A673 (cell line): ENCODE measurements at regions not wholly inside any gene's neighbourhood (a gene's known extent, or its start where the extent isn't known, plus 50 kb on each side); places are given as distances from the start of the nearest gene placed in this dataset.

Experiments
- BruUV-seq: library from RNA; stranded (reverse); fragments of 400-500 nt; replicated peaks from 2 replicates; lab custom pipeline; 2021; lab: Mats Ljungman, UMichigan
- CTCF ChIA-PET: fragments of 300-600 bp; sonication (Branson Sonifier 250); formaldehyde crosslinking; loops from one replicate; lab custom pipeline; 2022; ENCODE audit warnings: antibody characterized with exemption; lab: Charles Lee
- POLR2A ChIA-PET: fragments of 300-600 bp; sonication (Branson Sonifier 250); formaldehyde crosslinking; loops from one replicate; lab custom pipeline; 2022; ENCODE audit warnings: antibody characterized with exemption; ENCODE audit not compliant: low non-redundant PET; lab: Charles Lee
- DNase-seq: peaks from one replicate; pipeline ENCODE4 v3.0.0-alpha.2; 2015; ENCODE audit warnings: low spot score
- H3K27ac ChIP-seq: fragments of 200-600 bp; sonication (generic); 2 replicates; pipeline ENCODE4 v1.5.1; 2016; ENCODE audit warnings: mixed run types, low read depth, mild to moderate bottlenecking, mixed read lengths, antibody characterized with exemption, low read length; ENCODE audit not compliant: poor library complexity, severe bottlenecking
- H3K27me3 ChIP-seq: fragments of 200-600 bp; sonication (generic); replicated peaks from 2 replicates; pipeline ENCODE4 v1.6.1; 2017; ENCODE audit warnings: mixed run types, low read depth, mild to moderate bottlenecking, mixed read lengths, antibody characterized with exemption, low read length; ENCODE audit not compliant: insufficient read depth, poor library complexity
- H3K36me3 ChIP-seq: fragments of 200-600 bp; sonication (generic); 2 replicates; pipeline ENCODE4 v1.6.1; 2016; ENCODE audit warnings: mixed run types, mild to moderate bottlenecking, mixed read lengths, antibody characterized with exemption, low read length; ENCODE audit not compliant: insufficient read depth, poor library complexity, severe bottlenecking
- H3K4me1 ChIP-seq: fragments of 200-600 bp; sonication (generic); 2 replicates; pipeline ENCODE4 v1.6.1; 2017; ENCODE audit warnings: mixed run types, mild to moderate bottlenecking, mixed read lengths, antibody characterized with exemption, low read length; ENCODE audit not compliant: insufficient read depth, poor library complexity, severe bottlenecking
- H3K4me3 ChIP-seq: fragments of 200-600 bp; sonication (generic); 2 replicates; pipeline ENCODE4 v1.5.1; 2016; ENCODE audit warnings: low read depth, mixed run types, mild to moderate bottlenecking, mixed read lengths, low read length; ENCODE audit not compliant: poor library complexity, severe bottlenecking
- H3K9me3 ChIP-seq: fragments of 200-600 bp; sonication (generic); 2 replicates; pipeline ENCODE4 v1.6.1; 2016; ENCODE audit warnings: mixed run types, low read depth, mild to moderate bottlenecking, mixed read lengths, antibody characterized with exemption, low read length; ENCODE audit not compliant: poor library complexity, severe bottlenecking
- EZH2 ChIP-seq: fragments of 200-600 bp; sonication (generic); IDR thresholded peaks from 2 replicates; pipeline ENCODE4 v1.6.1; 2017; ENCODE audit warnings: borderline replicate concordance, low read depth, mild to moderate bottlenecking, mixed read lengths, antibody characterized with exemption, low read length; ENCODE audit not compliant: poor library complexity, severe bottlenecking
- intact Hi-C: fragments of 100-400 bp; cut with micrococcal nuclease; formaldehyde crosslinking; loops from one replicate; pipeline ENCODE4 v1.10.0; 2022; ENCODE audit not compliant: unreplicated experiment
- TF ChIP-seq, protein P1 (sequence below): fragments of 300-800, 200-600 bp; sonication (generic); conservative IDR thresholded peaks from 2 replicates; pipeline ENCODE4 v1.5.1; 2017; ENCODE audit warnings: low read depth, mild to moderate bottlenecking, antibody characterized with exemption, low read length, moderate library complexity, mixed read lengths

DNA sequence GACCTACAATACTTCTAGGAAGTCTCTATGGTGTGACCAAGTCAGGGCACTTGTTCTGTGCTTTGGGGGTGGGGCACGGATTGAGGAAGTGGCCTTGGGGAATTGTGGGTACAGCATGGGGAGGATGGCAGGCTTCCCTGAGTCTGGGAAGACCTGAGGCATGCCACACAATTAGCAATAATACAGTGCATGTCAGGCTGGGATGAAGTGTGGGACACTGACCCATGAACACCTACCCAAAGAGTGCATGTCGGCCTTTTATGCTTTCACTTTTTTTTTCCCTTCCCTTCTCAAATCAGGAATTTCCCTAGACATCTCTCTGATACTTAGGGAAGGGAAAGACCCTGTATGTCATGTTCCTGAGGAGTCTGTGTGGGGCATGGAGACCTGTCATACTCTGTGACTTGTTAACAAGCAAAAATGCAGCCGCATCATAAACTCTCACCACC, 146.4 kb downstream of the PALM2AKAP2 start:
- ChIA-PET CTCF (no interaction called here), POLR2A (no interaction called here)
- Histone ChIP-seq H3K27ac (no peak overlapping the region), H3K4me3 (no peak overlapping the region), H3K9me3 (no peaks in the 10 kb centered on the region), H3K4me1 (no peaks in the 10 kb centered on the region), H3K36me3 (no peaks in the 10 kb centered on the region), H3K27me3 (no peaks in the 10 kb centered on the region)
- BruUV-seq, result no TSS peak
- intact Hi-C loops, result no loop called here
- no peak for DNase-seq
- TF ChIP-seq EZH2, result no peak
- TF ChIP-seq, protein P1, sequence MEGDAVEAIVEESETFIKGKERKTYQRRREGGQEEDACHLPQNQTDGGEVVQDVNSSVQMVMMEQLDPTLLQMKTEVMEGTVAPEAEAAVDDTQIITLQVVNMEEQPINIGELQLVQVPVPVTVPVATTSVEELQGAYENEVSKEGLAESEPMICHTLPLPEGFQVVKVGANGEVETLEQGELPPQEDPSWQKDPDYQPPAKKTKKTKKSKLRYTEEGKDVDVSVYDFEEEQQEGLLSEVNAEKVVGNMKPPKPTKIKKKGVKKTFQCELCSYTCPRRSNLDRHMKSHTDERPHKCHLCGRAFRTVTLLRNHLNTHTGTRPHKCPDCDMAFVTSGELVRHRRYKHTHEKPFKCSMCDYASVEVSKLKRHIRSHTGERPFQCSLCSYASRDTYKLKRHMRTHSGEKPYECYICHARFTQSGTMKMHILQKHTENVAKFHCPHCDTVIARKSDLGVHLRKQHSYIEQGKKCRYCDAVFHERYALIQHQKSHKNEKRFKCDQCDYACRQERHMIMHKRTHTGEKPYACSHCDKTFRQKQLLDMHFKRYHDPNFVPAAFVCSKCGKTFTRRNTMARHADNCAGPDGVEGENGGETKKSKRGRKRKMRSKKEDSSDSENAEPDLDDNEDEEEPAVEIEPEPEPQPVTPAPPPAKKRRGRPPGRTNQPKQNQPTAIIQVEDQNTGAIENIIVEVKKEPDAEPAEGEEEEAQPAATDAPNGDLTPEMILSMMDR, result no peak

DNA sequence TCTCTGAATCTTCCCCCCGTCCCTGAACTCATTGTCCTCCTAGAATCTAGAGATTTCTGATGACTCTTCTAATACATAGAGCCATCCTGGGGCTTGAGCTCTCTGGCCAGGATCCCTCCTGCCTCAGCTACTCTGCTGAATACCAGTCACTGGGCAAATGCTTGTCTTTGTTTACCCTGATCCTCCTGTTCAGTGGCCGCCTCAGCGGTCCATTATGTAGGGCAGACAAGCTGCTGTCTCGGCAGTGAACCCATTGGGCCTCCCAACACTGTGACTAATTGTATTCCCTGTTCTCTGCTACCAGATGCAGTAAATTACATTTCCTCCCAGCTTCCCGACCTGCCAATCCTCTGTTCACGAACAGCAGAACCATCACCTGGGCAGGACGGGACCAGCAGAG, 151.6 kb downstream of the PALM2AKAP2 start:
- POLR2A ChIA-PET, result no interaction called here
- Histone ChIP-seq H3K4me3 (no peak overlapping the region), H3K9me3 (no peaks in the 10 kb centered on the region), H3K4me1 (no peaks in the 10 kb centered on the region), H3K27me3 (no peaks in the 10 kb centered on the region), H3K27ac (no peak overlapping the region), H3K36me3 (no peaks in the 10 kb centered on the region)
- TF ChIP-seq, protein P1, result no peak
- no peak for TF ChIP-seq EZH2
- intact Hi-C loops, result no loop called here
- CTCF ChIA-PET, result no interaction called here
- DNase-seq, result no peak
- BruUV-seq, result no TSS peak

DNA sequence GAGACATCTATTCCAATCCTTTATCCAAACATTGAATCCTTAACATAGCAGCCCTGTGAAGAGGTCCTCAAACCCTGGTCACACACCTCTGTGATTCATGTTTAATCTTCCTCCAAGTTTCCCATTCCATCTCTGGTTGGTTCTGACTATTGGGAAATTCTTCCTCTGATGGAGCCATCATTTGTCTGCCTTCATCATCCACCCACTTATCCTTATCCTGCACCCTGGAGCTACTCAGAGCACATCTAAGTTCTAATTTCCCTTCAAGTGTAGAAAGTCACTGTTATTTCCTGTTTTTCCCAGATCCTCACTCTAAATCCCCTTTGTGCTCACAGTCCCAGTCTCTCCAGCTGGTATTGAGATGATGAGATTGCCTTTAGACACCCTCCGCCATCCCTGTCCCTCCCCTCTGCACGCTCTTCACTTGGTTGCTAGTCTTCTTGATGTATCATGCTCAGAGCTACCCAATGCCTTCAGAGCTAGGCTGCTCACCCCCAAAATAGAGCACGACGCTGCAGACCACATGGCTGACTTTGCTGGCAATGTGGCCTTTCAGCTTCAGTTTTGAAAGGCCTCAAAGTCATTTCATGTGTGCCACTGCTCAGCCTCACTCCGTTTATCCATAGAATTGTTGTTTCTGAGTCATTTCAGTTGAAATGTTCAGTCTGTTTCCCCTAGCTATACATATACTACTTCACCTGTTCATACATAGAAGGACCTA, 154.3 kb downstream of the PALM2AKAP2 start:
- Histone ChIP-seq H3K9me3 (no peaks in the 10 kb centered on the region), H3K27ac (no peak overlapping the region), H3K4me3 (no peak overlapping the region), H3K4me1 (no peaks in the 10 kb centered on the region), H3K36me3 (no peaks in the 10 kb centered on the region), H3K27me3 (no peaks in the 10 kb centered on the region)
- ChIA-PET CTCF (no interaction called here), POLR2A (no interaction called here)
- no peak for DNase-seq
- intact Hi-C loops, result no loop called here
- TF ChIP-seq EZH2, result no peak
- TF ChIP-seq, protein P1, result no peak
- no TSS peak for BruUV-seq
